ENCODE measurements at regions not wholly inside any gene's neighbourhood (a gene's known extent, or its start where the extent isn't known, plus 50 kb on each side); places are given as distances from the start of the nearest gene placed in this dataset.

- TF ChIP-seq CTCF (IDR thresholded peaks at IDR 0.05; ENCODE audit: poor library complexity) (no peak), EZH2phosphoT487 (IDR thresholded peaks at IDR 0.05; ENCODE audit: low read depth, severe bottlenecking, unreplicated experiment) (no peak), EZH2 (IDR thresholded peaks at IDR 0.05; ENCODE audit: borderline replicate concordance) (no peak)
These were observed 1424.6 kb upstream of the LRRTM3 start for GRCh38 chr10:65501259-65501658.

Measured in hepatocyte (in vitro differentiated cells).